ENCODE measurements at regions not wholly inside any gene's neighbourhood (a gene's known extent, or its start where the extent isn't known, plus 50 kb on each side); places are given as distances from the start of the nearest gene placed in this dataset.
"Not testable (repeated sequence)": the region's sequence is repeated elsewhere in the genome, so short reads cannot be mapped to it uniquely, and the experiment has no call there.

GRCh38 chr5:154683101-154683880 lies 71.9 kb upstream of the LARP1 start:
- Histone ChIP-seq H3K27me3 (ENCODE audit: control insufficient read depth, insufficient read depth, low read length) (no peaks in the 10 kb centered on the region), H3K4me3 (ENCODE audit: low read length) (peak overlapping the region; percentile 62), H3K4me1 (ENCODE audit: control insufficient read depth, insufficient read depth, low read length) (peaks cover 8% of the 10 kb centered on the region), H3K9me3 (ENCODE audit: control insufficient read depth, low read depth, low read length) (peaks cover 8% of the 10 kb centered on the region), H3K27ac (ENCODE audit: low read length) (peak overlapping the region; percentile 67), H3K36me3 (ENCODE audit: control insufficient read depth, insufficient read depth, low read length) (no peaks in the 10 kb centered on the region)
- 100% methylated on average over 1 of the region's 16 CpGs for WGBS (ENCODE audit: insufficient coverage, low lambda C conversion rate)
- DNase-seq: no peak

DNA sequence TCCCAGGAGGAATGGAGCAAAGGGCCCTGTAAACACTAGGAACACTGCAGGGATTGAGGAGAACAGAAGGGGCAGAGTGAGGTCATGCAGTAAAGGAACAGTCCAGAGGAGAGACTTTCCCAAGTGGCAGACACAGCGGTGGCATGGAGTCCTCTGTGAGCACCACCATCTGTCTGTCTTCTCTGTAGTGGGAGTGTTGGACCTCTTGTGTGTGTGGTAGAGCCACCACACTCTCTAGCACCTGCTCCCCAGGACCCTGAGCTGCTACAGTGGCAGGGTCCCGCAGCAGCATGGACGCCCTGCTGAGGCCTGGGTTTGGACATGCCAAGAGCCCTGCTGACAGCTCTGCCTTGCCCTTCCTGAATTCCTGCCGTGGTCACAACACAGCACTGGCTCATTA lies 75.7 kb upstream of the LARP1 start:
- WGBS (ENCODE audit: insufficient coverage, low lambda C conversion rate): no CpG with 5 or more reads among the region's 4 CpGs
- no peaks in the 10 kb centered on the region for H3K27me3 ChIP-seq (ENCODE audit: control insufficient read depth, insufficient read depth, low read length)

GRCh38 chr5:154677921-154678320 lies 77.3 kb upstream of the LARP1 start:
- no peaks in the 10 kb centered on the region for H3K27me3 ChIP-seq (ENCODE audit: control insufficient read depth, insufficient read depth, low read length)
- peaks cover 7% of the 10 kb centered on the region for H3K4me1 ChIP-seq (ENCODE audit: control insufficient read depth, insufficient read depth, low read length)
- no peaks in the 10 kb centered on the region for H3K36me3 ChIP-seq (ENCODE audit: control insufficient read depth, insufficient read depth, low read length)
- no peak overlapping the region for H3K4me3 ChIP-seq (ENCODE audit: low read length)
- H3K9me3 ChIP-seq (ENCODE audit: control insufficient read depth, low read depth, low read length): peaks cover under 1% of the 10 kb centered on the region
- peak; percentile 48 to 57 for DNase-seq
- no CpG with 5 or more reads among the region's 2 CpGs for WGBS (ENCODE audit: insufficient coverage, low lambda C conversion rate)
- no peak overlapping the region for H3K27ac ChIP-seq (ENCODE audit: low read length)

More for the DNA sequence above, 75.7 kb upstream of the LARP1 start:
- H3K4me3 ChIP-seq (ENCODE audit: low read length): no peak overlapping the region
- H3K27ac ChIP-seq (ENCODE audit: low read length): no peak overlapping the region
- H3K9me3 ChIP-seq (ENCODE audit: control insufficient read depth, low read depth, low read length): peaks cover 2% of the 10 kb centered on the region
- H3K4me1 ChIP-seq (ENCODE audit: control insufficient read depth, insufficient read depth, low read length): peaks cover 11% of the 10 kb centered on the region
- no peaks in the 10 kb centered on the region for H3K36me3 ChIP-seq (ENCODE audit: control insufficient read depth, insufficient read depth, low read length)
- DNase-seq: no peak

DNA sequence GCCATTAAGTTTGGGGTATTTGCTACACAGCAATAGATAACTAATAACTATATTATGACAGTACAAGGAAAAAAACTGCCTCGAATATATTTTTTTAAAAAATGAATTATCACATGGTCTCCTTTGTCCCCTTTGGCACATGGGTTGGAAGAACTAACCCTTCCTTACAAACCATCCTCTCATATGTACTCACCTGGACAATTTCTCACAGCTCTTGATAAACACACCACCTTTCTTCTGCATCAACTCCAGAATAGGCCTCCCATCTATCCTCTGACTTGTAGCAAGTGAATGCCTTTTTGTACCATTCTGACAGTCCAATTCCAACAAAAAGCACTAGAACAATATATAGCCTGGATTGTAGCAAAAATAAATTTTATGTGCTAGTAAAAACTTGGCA lies 78.7 kb upstream of the LARP1 start:
- no peak for DNase-seq
- H3K4me3 ChIP-seq (ENCODE audit: low read length): no peak overlapping the region
- H3K4me1 ChIP-seq (ENCODE audit: control insufficient read depth, insufficient read depth, low read length): peaks cover 3% of the 10 kb centered on the region
- no peaks in the 10 kb centered on the region for H3K9me3 ChIP-seq (ENCODE audit: control insufficient read depth, low read depth, low read length)
- no peaks in the 10 kb centered on the region for H3K27me3 ChIP-seq (ENCODE audit: control insufficient read depth, insufficient read depth, low read length)
- WGBS (ENCODE audit: insufficient coverage, low lambda C conversion rate): no CpG with 5 or more reads among the region's 1 CpG
- H3K27ac ChIP-seq (ENCODE audit: low read length): no peak overlapping the region
- H3K36me3 ChIP-seq (ENCODE audit: control insufficient read depth, insufficient read depth, low read length): no peaks in the 10 kb centered on the region

DNA sequence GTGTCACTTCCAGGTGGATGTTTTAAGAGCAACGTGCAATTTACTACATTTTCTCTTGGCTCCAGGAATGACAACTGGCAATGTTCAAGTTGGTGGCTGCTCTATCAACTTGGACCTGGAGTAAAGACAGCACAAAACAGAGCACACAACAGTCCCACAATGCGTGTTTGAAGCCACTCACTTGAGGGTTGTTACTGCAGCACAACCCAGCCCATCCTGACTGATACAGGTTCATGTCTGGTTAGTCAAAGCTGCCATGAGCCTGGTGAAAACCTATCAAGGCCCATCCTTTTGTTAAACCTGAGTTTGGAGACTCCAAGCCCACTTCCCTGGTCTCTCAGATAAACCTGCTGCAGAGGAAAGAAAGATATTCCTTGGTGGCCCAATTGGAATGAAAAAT lies 81.1 kb upstream of the LARP1 start:
- no CpG with 5 or more reads among the region's 2 CpGs for WGBS (ENCODE audit: insufficient coverage, low lambda C conversion rate)
- peaks cover 3% of the 10 kb centered on the region for H3K4me1 ChIP-seq (ENCODE audit: control insufficient read depth, insufficient read depth, low read length)
- no peak overlapping the region for H3K4me3 ChIP-seq (ENCODE audit: low read length)
- no peaks in the 10 kb centered on the region for H3K27me3 ChIP-seq (ENCODE audit: control insufficient read depth, insufficient read depth, low read length)
- no peak for DNase-seq
- no peaks in the 10 kb centered on the region for H3K9me3 ChIP-seq (ENCODE audit: control insufficient read depth, low read depth, low read length)
- no peaks in the 10 kb centered on the region for H3K36me3 ChIP-seq (ENCODE audit: control insufficient read depth, insufficient read depth, low read length)
- H3K27ac ChIP-seq (ENCODE audit: low read length): no peak overlapping the region

GRCh38 chr5:154673506-154673905 lies 81.7 kb upstream of the LARP1 start:
- Histone ChIP-seq H3K27me3 (ENCODE audit: control insufficient read depth, insufficient read depth, low read length) (no peaks in the 10 kb centered on the region), H3K36me3 (ENCODE audit: control insufficient read depth, insufficient read depth, low read length) (no peaks in the 10 kb centered on the region), H3K9me3 (ENCODE audit: control insufficient read depth, low read depth, low read length) (no peaks in the 10 kb centered on the region), H3K27ac (ENCODE audit: low read length) (no peak overlapping the region), H3K4me1 (ENCODE audit: control insufficient read depth, insufficient read depth, low read length) (peaks cover 3% of the 10 kb centered on the region), H3K4me3 (ENCODE audit: low read length) (no peak overlapping the region)
- WGBS (ENCODE audit: insufficient coverage, low lambda C conversion rate): no CpG with 5 or more reads among the region's 4 CpGs
- no peak for DNase-seq

DNA sequence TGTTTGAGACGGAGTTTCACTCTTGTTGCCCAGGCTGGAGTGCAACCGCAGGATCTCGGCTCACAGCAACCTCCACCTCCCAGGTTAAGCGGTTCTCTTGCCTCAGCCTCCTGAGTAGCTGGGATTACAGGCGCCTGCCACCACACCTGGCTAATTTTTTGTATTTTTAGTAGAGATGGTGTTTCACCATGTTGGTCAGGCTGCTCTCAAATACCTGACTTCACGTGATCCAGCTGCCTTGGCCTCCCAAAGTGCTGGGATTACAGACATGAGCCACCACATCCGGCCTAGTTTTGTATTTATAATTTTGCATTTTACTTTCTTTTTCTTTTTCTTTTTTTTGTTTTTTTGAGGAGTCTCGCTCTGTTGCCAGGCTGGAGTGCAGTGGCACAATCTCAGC lies 85.3 kb upstream of the LARP1 start:
- H3K27ac ChIP-seq (ENCODE audit: low read length); H3K36me3 ChIP-seq (ENCODE audit: control insufficient read depth, insufficient read depth, low read length): not testable (repeated sequence)
- 100% methylated on average over 2 of the region's 8 CpGs for WGBS (ENCODE audit: insufficient coverage, low lambda C conversion rate)

GRCh38 chr5:154669402-154669801 lies 85.8 kb upstream of the LARP1 start:
- 100% methylated on average over 1 of the region's 7 CpGs for WGBS (ENCODE audit: insufficient coverage, low lambda C conversion rate)
- Histone ChIP-seq H3K36me3 (ENCODE audit: control insufficient read depth, insufficient read depth, low read length) (no peaks in the 10 kb centered on the region), H3K27me3 (ENCODE audit: control insufficient read depth, insufficient read depth, low read length) (no peaks in the 10 kb centered on the region), H3K4me1 (ENCODE audit: control insufficient read depth, insufficient read depth, low read length) (no peaks in the 10 kb centered on the region), H3K9me3 (ENCODE audit: control insufficient read depth, low read depth, low read length) (peaks cover 9% of the 10 kb centered on the region), H3K27ac (ENCODE audit: low read length) (no peak overlapping the region), H3K4me3 (ENCODE audit: low read length) (no peak overlapping the region)
- DNase-seq: no peak

More for the DNA sequence above, 85.3 kb upstream of the LARP1 start:
- not testable (repeated sequence) for H3K4me1 ChIP-seq (ENCODE audit: control insufficient read depth, insufficient read depth, low read length); H3K4me3 ChIP-seq (ENCODE audit: low read length); H3K9me3 ChIP-seq (ENCODE audit: control insufficient read depth, low read depth, low read length); DNase-seq; H3K27me3 ChIP-seq (ENCODE audit: control insufficient read depth, insufficient read depth, low read length)

DNA sequence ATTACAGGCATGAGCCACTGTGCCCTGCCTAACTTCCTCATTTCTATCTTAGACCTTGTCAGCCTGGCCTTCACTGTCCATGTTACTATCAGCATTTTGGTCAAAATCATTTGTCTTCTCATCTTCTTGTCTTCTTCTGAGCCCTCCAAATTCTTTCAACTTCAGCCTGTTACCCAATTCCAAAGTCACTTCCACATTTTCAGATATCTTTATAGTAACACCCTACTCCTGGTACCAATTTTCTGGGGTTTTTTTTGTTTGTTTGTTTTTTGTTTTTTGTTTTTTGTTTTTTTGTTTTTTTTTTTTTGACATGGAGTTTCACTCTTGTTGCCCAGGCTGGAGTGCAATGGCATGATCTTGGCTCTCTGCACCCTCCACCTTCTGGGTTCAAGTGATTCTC lies 90.3 kb upstream of the LARP1 start:
- H3K36me3 ChIP-seq (ENCODE audit: control insufficient read depth, insufficient read depth, low read length): no peaks in the 10 kb centered on the region
- H3K27ac ChIP-seq (ENCODE audit: low read length): no peak overlapping the region
- peaks cover 11% of the 10 kb centered on the region for H3K9me3 ChIP-seq (ENCODE audit: control insufficient read depth, low read depth, low read length)
- H3K4me3 ChIP-seq (ENCODE audit: low read length): no peak overlapping the region
- no peak for DNase-seq
- no peaks in the 10 kb centered on the region for H3K4me1 ChIP-seq (ENCODE audit: control insufficient read depth, insufficient read depth, low read length)
- no peaks in the 10 kb centered on the region for H3K27me3 ChIP-seq (ENCODE audit: control insufficient read depth, insufficient read depth, low read length)

GRCh38 chr5:154663424-154663823 lies 91.8 kb upstream of the LARP1 start:
- H3K4me1 ChIP-seq (ENCODE audit: control insufficient read depth, insufficient read depth, low read length): no peaks in the 10 kb centered on the region
- no CpG with 5 or more reads among the region's 3 CpGs for WGBS (ENCODE audit: insufficient coverage, low lambda C conversion rate)
- peaks cover 11% of the 10 kb centered on the region for H3K9me3 ChIP-seq (ENCODE audit: control insufficient read depth, low read depth, low read length)
- no peaks in the 10 kb centered on the region for H3K36me3 ChIP-seq (ENCODE audit: control insufficient read depth, insufficient read depth, low read length)
- no peak overlapping the region for H3K27ac ChIP-seq (ENCODE audit: low read length)
- no peak for DNase-seq
- no peak overlapping the region for H3K4me3 ChIP-seq (ENCODE audit: low read length)
- no peaks in the 10 kb centered on the region for H3K27me3 ChIP-seq (ENCODE audit: control insufficient read depth, insufficient read depth, low read length)
